CD4-positive, CD25-positive, alpha-beta regulatory T cell (primary cell): ENCODE measurements at regions not wholly inside any gene's neighbourhood (a gene's known extent, or its start where the extent isn't known, plus 50 kb on each side); places are given as distances from the start of the nearest gene placed in this dataset.
A peak's percentile ranks its signal among the peaks of the same experiment; 100 is the strongest.

Source experiments
- ATAC-seq, 2 donors: fragments of 150-1000 bp; cut with Tn5 transposase; one replicate each; pipeline ENCODE4 v1.10.0; 2021; ENCODE audit warnings: low read depth in 2 of 2, moderate number of reproducible peaks in 2 of 2, moderate library complexity in 1 of 2
- DNase-seq, 3 donors: peaks; one replicate each; pipeline versions ENCODE4 v3.0.0 to v3.0.0-alpha.2; 2012 to 2022; ENCODE audit warnings: mixed read lengths in 1 of 3
- H3K27ac ChIP-seq: one replicate; pipeline ENCODE4 v1.7.0; 2013; ENCODE audit warnings: mild to moderate bottlenecking, low read length; ENCODE audit not compliant: insufficient read depth, poor library complexity, severe bottlenecking
- H3K27me3 ChIP-seq: one replicate; pipeline ENCODE4 v1.7.0; 2013; ENCODE audit warnings: low read length; ENCODE audit not compliant: control insufficient read depth, insufficient read depth
- H3K36me3 ChIP-seq: one replicate; pipeline ENCODE4 v1.7.0; 2013; ENCODE audit warnings: mild to moderate bottlenecking, low read length, moderate library complexity; ENCODE audit not compliant: control insufficient read depth, insufficient read depth
- H3K4me1 ChIP-seq: 2 replicates; pipeline ENCODE4 v1.7.0; 2013; ENCODE audit warnings: mild to moderate bottlenecking, low read length; ENCODE audit not compliant: insufficient read depth, control insufficient read depth, poor library complexity, severe bottlenecking
- H3K4me3 ChIP-seq: one replicate; pipeline ENCODE4 v1.7.0; 2013; ENCODE audit warnings: low read depth, mild to moderate bottlenecking, low read length, moderate library complexity
- H3K9me3 ChIP-seq, 2 experiments: 1 replicate in 1 of 2; 2 replicates in 1 of 2; pipeline ENCODE4 v1.7.0; 2013; ENCODE audit warnings: low read length in 2 of 2, mild to moderate bottlenecking in 1 of 2, moderate library complexity in 1 of 2; ENCODE audit not compliant: control insufficient read depth in 2 of 2
- H3K27ac Mint-ChIP-seq, 3 donors: one replicate each; pipeline ENCODE4 v1.8.0; 2020 to 2022; ENCODE audit warnings: mild to moderate bottlenecking in 3 of 3, mixed read lengths in 3 of 3, moderate library complexity in 2 of 3
- H3K27me3 Mint-ChIP-seq: one replicate; pipeline ENCODE4 v1.8.0; 2022; ENCODE audit warnings: mild to moderate bottlenecking, mixed read lengths
- H3K36me3 Mint-ChIP-seq: one replicate; pipeline ENCODE4 v1.8.0; 2020; ENCODE audit warnings: mixed read lengths
- H3K4me1 Mint-ChIP-seq, 4 donors: one replicate each; pipeline ENCODE4 v1.8.0; 2020 to 2022; ENCODE audit warnings: mixed read lengths in 4 of 4, mild to moderate bottlenecking in 1 of 4
- H3K4me3 Mint-ChIP-seq, 4 donors: one replicate each; pipeline ENCODE4 v1.8.0; 2020 to 2022; ENCODE audit warnings: mild to moderate bottlenecking in 4 of 4, mixed read lengths in 4 of 4, moderate library complexity in 3 of 4
- H3K9me3 Mint-ChIP-seq, 7 donors: one replicate each; pipeline ENCODE4 v1.8.0; 2020 to 2022; ENCODE audit warnings: mixed read lengths in 7 of 7, mild to moderate bottlenecking in 3 of 7, moderate library complexity in 2 of 7

DNA sequence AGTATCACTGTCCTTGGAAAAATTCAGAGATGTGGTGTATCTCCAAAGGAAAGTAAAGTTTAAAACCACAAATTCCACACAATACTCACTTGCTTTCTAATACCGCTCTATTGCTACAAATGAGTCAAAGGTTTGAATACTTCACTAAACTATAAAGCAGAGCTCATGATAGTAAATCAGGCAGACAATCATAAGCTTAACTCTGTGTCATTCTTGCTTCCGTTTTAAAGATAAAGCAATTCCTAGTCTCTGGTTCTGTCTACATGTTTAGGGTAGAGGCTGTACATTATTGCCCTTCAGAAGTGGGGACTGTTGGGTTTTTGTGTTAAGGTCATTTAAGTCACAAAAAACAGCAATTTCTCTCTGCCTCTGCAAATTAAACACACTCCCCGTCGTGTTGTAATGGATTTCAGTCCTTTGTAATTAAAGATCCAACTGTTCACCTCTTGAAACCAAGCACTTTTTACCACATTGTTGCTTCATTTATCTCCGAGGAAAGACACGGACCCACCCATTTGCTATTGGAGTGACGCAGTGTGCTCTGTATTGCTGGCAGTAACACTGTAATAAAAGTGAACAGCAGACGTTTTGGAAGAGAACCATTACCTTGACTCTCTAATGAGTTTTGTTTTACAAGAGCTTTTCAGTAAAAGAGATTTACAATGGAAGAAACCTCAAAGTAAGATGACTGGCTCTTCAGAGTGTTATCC, 83.1 kb upstream of the CNTNAP4 start:
- Mint-ChIP-seq H3K27me3 (no peaks in the 10 kb centered on the region), H3K9me3 (peaks cover 0 to 7% (median 2%) of the 10 kb centered on the region in 7 donors), H3K4me1 (no peaks in the 10 kb centered on the region), H3K4me3 (no peak overlapping the region), H3K36me3 (no peaks in the 10 kb centered on the region), H3K27ac (no peak overlapping the region)
- peaks cover 0 to 2% of the 10 kb centered on the region in 2 experiments for H3K9me3 ChIP-seq
- H3K4me1 ChIP-seq: no peaks in the 10 kb centered on the region
- DNase-seq: no peak
- H3K27me3 ChIP-seq: no peaks in the 10 kb centered on the region
- no peak overlapping the region for H3K4me3 ChIP-seq
- no peak for ATAC-seq
- no peak overlapping the region for H3K27ac ChIP-seq
- H3K36me3 ChIP-seq: no peaks in the 10 kb centered on the region

- Mint-ChIP-seq H3K4me1 (no peaks in the 10 kb centered on the region), H3K36me3 (no peaks in the 10 kb centered on the region), H3K27ac (no peak overlapping the region), H3K27me3 (no peaks in the 10 kb centered on the region), H3K4me3 (no peak overlapping the region), H3K9me3 (peaks cover 0 to 5% (median 2%) of the 10 kb centered on the region in 7 donors)
- no peaks in the 10 kb centered on the region for H3K4me1 ChIP-seq
- H3K27me3 ChIP-seq: no peaks in the 10 kb centered on the region
- ATAC-seq (no peak), DNase-seq (no peak)
- no peaks in the 10 kb centered on the region for H3K36me3 ChIP-seq
- H3K4me3 ChIP-seq: no peak overlapping the region
- H3K27ac ChIP-seq: no peak overlapping the region
- peaks cover 0 to 1% of the 10 kb centered on the region in 2 experiments for H3K9me3 ChIP-seq
Observed at GRCh38 chr16:76194616-76195015, 82.6 kb upstream of the CNTNAP4 start.

GRCh38 chr16:76195056-76195455, 82.1 kb upstream of the CNTNAP4 start:
- Mint-ChIP-seq H3K36me3 (no peaks in the 10 kb centered on the region), H3K4me1 (no peaks in the 10 kb centered on the region), H3K27me3 (no peaks in the 10 kb centered on the region), H3K4me3 (no peak overlapping the region), H3K9me3 (peaks cover 0 to 5% (median 2%) of the 10 kb centered on the region in 7 donors), H3K27ac (no peak overlapping the region)
- DNase-seq: no peak
- no peaks in the 10 kb centered on the region for H3K9me3 ChIP-seq
- no peak overlapping the region for H3K27ac ChIP-seq
- no peaks in the 10 kb centered on the region for H3K36me3 ChIP-seq
- H3K4me3 ChIP-seq: no peak overlapping the region
- H3K27me3 ChIP-seq: no peaks in the 10 kb centered on the region
- no peaks in the 10 kb centered on the region for H3K4me1 ChIP-seq
- no peak for ATAC-seq

GRCh38 chr16:76195648-76196047, 81.6 kb upstream of the CNTNAP4 start:
- no peaks in the 10 kb centered on the region for H3K9me3 ChIP-seq
- peaks cover 0 to 5% (median 2%) of the 10 kb centered on the region in 7 donors for H3K9me3 Mint-ChIP-seq

GRCh38 chr16:76197900-76198299, 79.3 kb upstream of the CNTNAP4 start:
- no peak overlapping the region for H3K27ac Mint-ChIP-seq
- H3K36me3 Mint-ChIP-seq: no peaks in the 10 kb centered on the region
- ATAC-seq (no peak), DNase-seq (no peak)
- no peak overlapping the region for H3K4me3 Mint-ChIP-seq
- peaks cover 0 to 8% (median 4%) of the 10 kb centered on the region in 7 donors for H3K9me3 Mint-ChIP-seq
- no peak overlapping the region for H3K27ac ChIP-seq
- H3K4me3 ChIP-seq: no peak overlapping the region
- no peaks in the 10 kb centered on the region for H3K9me3 ChIP-seq
- no peaks in the 10 kb centered on the region for H3K27me3 Mint-ChIP-seq
- no peaks in the 10 kb centered on the region for H3K27me3 ChIP-seq
- H3K4me1 Mint-ChIP-seq: no peaks in the 10 kb centered on the region
- no peaks in the 10 kb centered on the region for H3K4me1 ChIP-seq
- H3K36me3 ChIP-seq: no peaks in the 10 kb centered on the region

More at GRCh38 chr16:76195648-76196047, 81.6 kb upstream of the CNTNAP4 start:
- Mint-ChIP-seq H3K27ac (no peak overlapping the region), H3K4me1 (no peaks in the 10 kb centered on the region), H3K4me3 (no peak overlapping the region), H3K36me3 (no peaks in the 10 kb centered on the region), H3K27me3 (no peaks in the 10 kb centered on the region)
- Histone ChIP-seq H3K4me1 (no peaks in the 10 kb centered on the region), H3K36me3 (no peaks in the 10 kb centered on the region), H3K27me3 (no peaks in the 10 kb centered on the region), H3K27ac (no peak overlapping the region), H3K4me3 (no peak overlapping the region)
- no peak for DNase-seq
- no peak for ATAC-seq

- no peak for DNase-seq
- ATAC-seq: no peak
- Histone ChIP-seq H3K36me3 (no peaks in the 10 kb centered on the region), H3K4me3 (no peak overlapping the region), H3K27me3 (no peaks in the 10 kb centered on the region), H3K9me3 (no peaks in the 10 kb centered on the region), H3K27ac (no peak overlapping the region), H3K4me1 (no peaks in the 10 kb centered on the region)
- Mint-ChIP-seq H3K27me3 (no peaks in the 10 kb centered on the region), H3K4me3 (no peak overlapping the region), H3K4me1 (no peaks in the 10 kb centered on the region), H3K36me3 (no peaks in the 10 kb centered on the region), H3K9me3 (peaks cover 3 to 10% (median 5%) of the 10 kb centered on the region in 7 donors), H3K27ac (no peak overlapping the region)
Observed at GRCh38 chr16:76199681-76200220, 77.5 kb upstream of the CNTNAP4 start.

DNA sequence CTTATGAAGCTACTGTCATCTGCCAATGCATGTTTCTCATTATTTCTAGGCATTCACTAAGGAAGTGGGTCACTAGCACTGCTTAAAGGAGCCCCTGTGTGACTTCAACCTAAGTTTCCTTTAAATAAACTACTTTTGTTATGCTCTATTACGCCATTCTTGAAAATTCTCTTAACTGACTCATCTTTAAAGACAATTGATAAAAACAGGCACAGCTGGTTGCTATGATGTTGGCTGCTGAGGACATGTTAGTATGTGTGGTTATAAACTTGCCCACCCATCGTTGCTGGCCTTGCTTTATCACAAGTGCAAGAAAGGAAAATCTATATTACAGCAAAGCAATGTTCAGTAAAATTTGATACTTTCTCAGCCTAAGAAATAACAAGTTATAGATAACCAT, 75.8 kb upstream of the CNTNAP4 start:
- no peak for DNase-seq
- no peak overlapping the region for H3K4me3 ChIP-seq
- no peak for ATAC-seq
- no peaks in the 10 kb centered on the region for H3K4me1 ChIP-seq
- no peaks in the 10 kb centered on the region for H3K27me3 ChIP-seq
- no peaks in the 10 kb centered on the region for H3K4me1 Mint-ChIP-seq
- peaks cover 3 to 20% (median 7%) of the 10 kb centered on the region in 7 donors for H3K9me3 Mint-ChIP-seq
- no peak overlapping the region for H3K27ac ChIP-seq
- no peak overlapping the region for H3K4me3 Mint-ChIP-seq
- no peak overlapping the region for H3K27ac Mint-ChIP-seq
- H3K36me3 ChIP-seq: no peaks in the 10 kb centered on the region
- no peaks in the 10 kb centered on the region for H3K9me3 ChIP-seq
- H3K27me3 Mint-ChIP-seq: no peaks in the 10 kb centered on the region
- H3K36me3 Mint-ChIP-seq: no peaks in the 10 kb centered on the region

GRCh38 chr16:76204249-76204648, 73.0 kb upstream of the CNTNAP4 start:
- no peaks in the 10 kb centered on the region for H3K36me3 ChIP-seq
- H3K9me3 ChIP-seq: no peaks in the 10 kb centered on the region

More at GRCh38 chr16:76204249-76204648, 73.0 kb upstream of the CNTNAP4 start:
- Histone ChIP-seq H3K27me3 (no peaks in the 10 kb centered on the region), H3K4me3 (no peak overlapping the region), H3K4me1 (no peaks in the 10 kb centered on the region), H3K27ac (no peak overlapping the region)
- H3K9me3 Mint-ChIP-seq: peaks cover 1 to 20% (median 7%) of the 10 kb centered on the region in 7 donors
- no peaks in the 10 kb centered on the region for H3K36me3 Mint-ChIP-seq
- no peak for ATAC-seq
- no peak overlapping the region for H3K4me3 Mint-ChIP-seq
- no peaks in the 10 kb centered on the region for H3K4me1 Mint-ChIP-seq
- H3K27ac Mint-ChIP-seq: peak overlapping the region in 1 of 3 donors; percentile 14
- DNase-seq: no peak
- no peaks in the 10 kb centered on the region for H3K27me3 Mint-ChIP-seq
